Activated CD4-positive, alpha-beta T cell treated with anti-CD3 and anti-CD28 coated beads, Interleukin-2, amount 50 U/mL, for 24 hours (primary cell): ENCODE measurements at regions not wholly inside any gene's neighbourhood (a gene's known extent, or its start where the extent isn't known, plus 50 kb on each side); places are given as distances from the start of the nearest gene placed in this dataset.

ENCODE experiments used
- DNase-seq, 2 donors: peaks; one replicate each; pipeline ENCODE4 v3.0.0-alpha.2; 2020; ENCODE audit warnings: low read depth in 1 of 2, low spot score in 1 of 2

DNA sequence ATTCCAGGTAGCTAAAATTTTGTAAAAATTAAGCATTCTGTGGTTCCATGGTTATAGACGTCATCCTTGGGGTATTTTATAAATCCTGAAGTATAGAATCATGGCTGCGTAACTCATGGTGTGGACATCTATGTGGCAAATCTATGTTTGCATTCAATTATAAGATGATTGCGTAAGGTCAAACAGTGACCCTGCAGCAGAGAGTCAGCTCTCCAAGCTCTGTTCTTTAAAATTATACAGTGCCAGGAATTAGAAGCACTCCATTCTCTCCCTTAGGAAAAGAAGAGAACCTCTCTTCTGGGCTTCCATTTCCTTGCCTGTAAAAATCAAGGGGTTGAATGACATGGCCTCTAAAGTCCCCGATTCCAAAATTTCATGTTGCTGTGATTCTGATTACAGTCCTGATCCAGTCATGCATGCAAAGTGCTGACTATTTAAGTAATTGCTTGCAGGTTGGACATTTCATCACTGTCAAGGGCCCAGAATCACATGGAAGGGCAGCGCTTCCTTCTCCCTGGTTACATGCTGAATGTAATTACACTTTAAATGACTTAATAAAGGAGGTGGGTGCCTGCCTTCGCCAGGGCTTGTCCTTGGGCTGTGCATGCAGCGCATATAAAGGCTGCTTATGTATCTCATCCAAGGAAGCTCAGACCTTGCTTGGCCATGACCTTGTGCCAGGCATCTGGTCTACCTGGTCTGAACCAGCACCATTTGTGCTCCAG, 550.7 kb downstream of the TYW1 start:
- no peak for DNase-seq

DNA sequence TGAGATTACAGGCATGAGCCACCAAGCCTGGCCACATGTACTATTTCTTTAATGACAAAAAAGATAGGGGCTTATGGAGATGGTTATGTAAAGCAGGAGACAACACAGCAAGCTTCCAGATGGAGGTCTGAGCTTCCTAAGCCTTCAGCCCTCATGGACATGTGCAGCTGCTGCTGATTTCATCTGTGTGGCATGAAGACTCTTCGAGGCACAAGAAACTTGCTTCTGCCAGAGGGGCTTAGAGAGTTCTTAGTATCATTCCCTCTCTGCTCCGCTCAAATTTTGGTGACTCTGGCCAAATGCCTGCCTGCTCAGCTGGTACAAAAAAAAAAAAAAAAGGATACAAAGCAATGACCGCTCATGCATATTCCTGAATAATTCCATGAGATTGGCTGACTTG, 552.5 kb downstream of the TYW1 start:
- no peak for DNase-seq

DNA sequence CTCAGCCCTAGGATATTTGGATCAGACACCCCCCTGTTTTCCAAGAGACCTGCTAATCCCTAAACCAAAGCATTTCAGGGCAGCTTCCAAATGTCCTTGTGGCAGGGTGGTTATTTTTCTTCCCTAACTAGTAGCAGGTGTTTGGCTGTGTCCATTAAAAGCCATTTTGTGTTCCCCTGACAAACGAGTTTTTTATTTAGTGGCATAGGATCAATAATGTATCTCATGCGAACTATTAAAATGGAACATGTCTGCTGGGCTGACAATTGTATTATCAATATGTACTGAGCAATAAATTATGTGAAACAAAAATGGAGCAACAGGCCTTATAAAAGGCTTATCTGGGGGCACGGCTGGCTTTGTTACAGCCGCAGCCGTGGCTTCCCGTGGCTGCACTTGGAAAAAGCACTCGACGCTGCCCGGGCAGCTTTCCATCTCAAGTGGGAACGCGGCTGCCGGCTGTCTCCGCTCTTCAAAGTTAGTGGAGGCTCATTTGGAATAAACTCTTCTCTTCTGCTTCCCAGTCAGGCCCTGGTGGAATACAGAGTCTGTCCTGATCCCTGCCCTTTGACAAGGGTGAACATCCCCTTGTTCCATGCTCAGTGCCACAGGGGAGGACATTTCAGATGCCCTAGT, 554.3 kb downstream of the TYW1 start:
- DNase-seq = no peak

DNA sequence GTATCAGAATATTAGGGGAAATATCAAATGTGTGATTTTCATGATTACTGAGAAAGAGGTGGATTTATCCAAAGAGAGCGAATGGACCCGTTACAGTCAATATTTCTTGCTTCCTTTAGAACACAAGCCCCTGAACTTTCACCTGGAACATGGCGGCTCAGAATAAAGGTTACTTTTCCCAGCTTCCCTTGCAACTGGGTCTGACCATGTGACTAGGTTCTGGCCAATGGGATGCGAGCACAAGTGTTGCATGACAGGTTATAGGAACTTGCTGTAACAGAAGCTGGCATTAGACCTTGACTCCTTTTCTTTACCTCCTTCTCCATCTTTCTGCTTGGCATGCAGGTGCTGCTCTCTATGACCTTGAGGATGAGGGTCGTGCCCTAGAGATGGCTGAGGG, 556.1 kb downstream of the TYW1 start:
- no peak for DNase-seq

DNA sequence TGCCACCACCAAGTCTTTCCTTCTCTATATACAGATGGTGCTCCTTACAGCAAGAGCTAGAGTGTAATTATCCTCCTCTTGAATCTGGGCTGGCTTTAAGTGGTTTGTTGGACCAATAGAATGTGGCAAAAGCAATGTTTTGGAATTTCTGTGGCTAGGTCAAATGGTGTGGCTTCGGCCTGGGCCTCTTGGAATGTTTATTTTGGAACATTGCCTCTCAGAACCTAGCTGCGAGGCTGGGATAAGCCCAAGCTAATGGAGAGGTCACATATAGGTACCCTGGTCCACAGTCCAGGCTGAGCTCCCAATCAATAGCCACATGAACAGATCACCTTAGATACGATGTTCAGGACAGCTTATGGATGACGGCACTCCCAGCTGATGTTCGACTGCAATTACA, 556.7 kb downstream of the TYW1 start:
- no peak for DNase-seq

DNA sequence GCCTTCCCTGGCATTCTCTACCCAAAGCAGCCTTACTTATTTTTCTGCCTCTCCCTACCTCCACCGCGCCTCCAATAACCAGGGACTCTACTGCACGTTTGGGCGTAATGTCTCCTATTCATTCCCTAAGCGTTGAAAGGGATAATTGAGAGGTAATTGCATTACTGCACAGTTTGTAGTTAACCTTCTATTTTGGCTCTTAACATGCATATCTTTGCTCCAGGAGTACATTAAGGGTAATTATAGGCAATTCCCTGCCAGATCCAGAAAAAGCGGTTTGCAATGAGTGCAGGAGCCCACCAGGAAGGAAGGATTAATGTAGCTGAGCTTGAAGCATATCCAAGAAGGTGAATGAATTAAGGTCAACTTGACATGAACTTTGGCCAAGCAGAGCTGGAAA, 558.4 kb downstream of the TYW1 start:
- DNase-seq = no peak

DNA sequence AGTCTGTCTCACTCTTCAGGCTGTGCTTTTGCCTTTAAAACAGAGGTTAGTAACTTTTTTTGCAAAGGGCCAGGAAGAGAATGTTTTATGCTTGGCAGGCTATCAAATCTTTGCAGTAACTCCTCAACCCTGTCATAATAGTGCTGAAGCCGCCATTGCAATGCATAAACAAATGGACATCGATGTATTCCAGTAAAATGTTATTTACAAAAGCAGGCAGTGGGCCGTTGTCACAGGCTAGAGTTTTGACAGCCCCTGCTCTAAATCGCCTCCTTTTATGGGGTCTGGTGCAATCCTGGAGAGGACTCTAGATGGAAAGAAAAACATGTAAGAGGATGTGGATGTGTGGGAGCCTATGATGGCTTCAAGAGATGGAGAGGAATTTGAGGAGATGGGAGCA, 568.3 kb downstream of the TYW1 start:
- DNase-seq = no peak

DNA sequence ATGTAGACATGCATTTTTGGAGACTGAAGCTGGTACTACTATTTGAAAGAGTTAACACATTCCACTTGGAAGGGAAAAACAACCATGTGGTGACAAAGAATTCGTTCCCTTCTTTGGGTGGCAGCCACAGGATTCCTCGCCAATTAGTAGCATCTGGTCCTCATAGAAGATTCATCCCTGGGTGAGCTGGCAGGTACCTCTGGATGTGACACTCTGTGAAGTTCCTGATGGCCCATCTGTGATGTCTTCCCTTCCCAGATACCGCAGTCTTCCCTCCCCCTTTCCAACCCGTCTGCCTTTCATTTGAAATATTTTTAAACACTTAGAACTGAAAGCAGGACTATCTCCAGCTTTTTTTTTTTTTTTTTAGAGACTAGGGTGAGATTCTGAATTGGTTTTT, 569.5 kb downstream of the TYW1 start:
- DNase-seq = no peak

DNA sequence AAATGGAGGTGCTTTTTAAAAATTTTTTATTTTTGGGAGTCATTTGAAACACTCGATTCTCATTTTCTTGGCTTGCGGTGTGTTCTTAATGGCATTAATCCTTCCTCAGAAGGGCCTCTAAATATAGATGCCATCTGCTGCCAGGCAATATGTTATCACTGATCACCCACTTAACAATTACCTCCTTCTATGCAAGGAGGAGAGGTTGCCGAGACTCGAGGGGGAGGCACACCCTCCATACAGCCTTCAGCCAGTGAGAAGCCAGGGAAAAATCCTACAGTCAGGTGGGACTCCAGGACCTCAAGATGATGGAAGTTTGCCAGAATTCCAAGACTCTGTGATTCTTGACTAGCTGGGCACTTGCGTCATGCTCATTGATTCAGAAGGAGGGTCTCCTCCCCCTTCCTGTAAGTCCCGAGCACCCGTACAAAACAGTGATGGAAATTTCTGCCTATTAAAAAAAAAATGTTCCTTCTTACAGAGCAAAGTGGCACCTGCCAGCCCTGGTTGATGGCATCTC, 574.5 kb downstream of the TYW1 start:
- no peak for DNase-seq

DNA sequence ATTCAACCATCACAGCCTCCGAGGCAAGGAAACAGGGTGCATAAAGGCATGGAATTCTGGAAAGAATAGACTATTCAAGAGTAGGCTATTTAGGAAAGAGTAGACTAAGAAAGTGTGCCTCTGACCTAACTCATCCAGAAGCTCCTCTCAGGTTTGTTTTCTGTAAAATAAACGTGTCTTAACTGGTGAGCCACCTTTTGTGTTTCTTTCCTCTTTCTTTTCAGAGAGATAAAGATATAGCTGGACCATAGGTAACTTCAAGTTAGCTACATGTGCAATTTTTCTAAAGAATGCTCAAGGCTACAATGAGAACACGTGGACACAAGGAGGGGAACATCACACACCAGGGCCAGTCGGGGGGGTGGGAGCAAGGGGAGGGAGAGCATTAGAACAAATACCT, 577.0 kb downstream of the TYW1 start:
- DNase-seq = no peak

DNA sequence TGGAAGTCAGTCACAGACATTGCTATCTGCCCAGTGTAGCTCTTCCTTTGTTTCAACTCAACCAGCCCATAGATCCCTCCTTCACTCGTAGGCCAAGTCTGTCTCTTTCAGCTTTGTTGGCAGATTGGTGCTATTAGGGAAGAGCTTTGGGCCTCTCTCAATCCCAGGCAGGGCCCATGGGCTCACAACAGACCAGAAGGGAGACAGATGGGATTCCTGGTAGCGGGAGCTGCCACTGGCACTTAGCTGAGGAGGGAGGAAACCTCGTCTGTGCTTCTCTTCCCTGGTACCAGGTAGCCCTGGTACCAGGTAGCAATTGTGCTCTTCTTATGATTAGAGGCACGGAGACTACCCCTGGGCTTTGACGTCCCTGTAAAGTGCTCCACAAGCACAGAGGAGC, 592.0 kb downstream of the TYW1 start:
- no peak for DNase-seq

DNA sequence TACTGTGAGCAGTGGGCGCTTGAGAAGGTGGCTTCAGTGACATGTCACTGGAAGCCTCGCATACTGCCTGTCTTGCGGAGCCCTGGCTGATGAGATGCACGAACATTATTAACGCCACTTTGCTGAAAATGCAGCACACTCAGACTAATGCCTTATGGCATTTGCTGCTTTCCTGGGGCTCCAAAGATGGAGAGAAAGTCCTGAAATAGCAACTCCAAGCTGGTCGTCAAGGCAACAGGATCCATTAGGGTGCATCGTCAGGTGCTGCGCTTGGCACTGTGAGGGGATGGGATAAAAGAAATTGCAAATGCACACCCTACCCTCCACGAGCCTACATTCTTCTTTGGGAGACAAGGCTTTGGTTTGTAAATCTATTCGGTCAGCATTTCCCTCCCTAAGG, 592.5 kb downstream of the TYW1 start:
- DNase-seq = no peak

DNA sequence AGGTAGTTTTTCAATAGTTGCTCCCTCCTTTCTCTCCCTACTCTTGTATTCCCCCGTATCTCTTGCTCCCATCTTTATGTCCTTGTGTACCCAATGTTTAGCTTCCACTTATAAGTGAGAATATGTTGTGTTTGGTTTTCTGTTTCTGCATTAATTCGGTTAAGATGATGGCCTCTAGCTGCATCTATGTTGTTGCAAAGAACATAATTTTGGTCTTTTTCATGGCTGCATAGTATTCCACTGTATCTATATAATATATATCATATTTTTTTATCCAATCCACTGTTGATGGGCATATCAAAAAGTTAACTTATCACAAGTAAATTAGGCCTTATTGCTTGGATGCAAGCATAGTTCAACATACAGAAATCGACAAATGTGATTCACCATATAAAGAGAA, 594.0 kb downstream of the TYW1 start:
- no peak for DNase-seq

DNA sequence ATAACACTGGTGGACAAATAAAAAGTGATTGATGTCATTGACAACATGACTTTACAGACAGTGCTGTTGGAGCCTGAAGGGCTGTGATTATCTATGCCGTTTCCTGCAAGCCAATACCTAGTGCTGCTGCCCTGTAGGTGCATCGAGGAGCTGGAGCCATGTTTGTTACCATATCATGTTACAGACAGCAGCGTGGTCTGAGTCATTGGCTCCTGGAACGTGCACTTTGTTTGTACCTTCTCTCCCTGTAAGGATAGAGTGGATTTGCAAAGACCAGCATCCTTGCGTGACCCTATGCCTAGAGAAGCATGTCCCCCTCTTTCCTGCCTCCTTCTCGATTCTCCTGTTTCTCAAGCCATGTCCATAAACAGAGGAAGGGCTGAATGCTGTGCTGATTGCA, 597.2 kb downstream of the TYW1 start:
- DNase-seq = no peak

DNA sequence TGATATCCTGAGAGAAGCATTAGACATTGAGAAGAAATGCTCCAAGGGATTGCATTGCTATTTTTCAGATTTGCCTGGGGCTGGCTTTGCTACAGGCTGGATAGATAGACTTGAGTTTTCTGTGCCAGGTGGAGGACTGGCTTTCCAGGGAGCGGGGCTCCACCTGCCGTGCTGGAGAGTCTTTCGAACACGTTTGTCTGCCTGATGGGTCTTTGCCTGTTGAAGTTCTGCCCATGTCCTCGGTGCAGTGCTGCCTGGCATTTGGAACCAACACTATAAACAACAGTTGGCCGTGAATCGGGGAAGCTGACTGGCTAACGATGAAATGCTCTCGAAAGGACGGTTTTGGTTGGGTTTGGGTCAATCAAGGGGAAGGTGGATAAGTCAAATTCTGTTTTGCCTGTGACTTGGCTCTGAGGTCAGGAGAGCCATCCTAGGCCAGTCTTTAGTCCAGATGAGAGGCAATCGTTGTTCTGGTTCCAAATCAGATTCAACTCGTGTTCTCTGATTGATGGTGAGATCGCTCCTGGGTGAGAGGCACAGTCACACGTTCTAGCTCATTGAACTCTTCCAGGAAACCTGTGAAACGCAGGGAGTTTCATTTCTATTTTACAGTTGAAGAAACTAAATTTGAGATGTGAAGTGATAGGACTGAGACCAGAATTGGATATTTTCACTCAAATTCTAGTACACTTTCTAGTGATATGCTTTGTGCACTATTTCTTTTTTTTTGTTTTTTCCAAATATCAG, 599.0 kb downstream of the TYW1 start:
- no peak for DNase-seq

DNA sequence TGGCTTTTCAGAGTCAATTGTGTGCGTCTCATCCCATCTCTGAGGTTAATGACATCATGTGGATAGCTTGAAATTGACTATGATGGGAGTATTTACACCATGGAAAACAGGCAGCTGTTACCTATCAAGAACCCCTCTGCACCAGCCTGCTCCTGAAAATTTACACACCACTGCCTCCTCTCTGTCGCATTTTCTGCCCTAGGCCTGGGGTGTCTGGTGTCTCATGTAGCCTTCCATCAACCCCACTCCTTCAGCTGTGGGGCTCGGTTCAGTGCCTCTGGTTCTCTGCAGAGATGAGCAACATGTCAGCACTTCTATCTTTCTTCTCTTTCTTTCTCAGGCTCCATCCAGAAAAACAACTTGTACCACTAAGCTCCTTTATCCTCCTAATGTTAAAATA, 600.5 kb downstream of the TYW1 start:
- no peak for DNase-seq

DNA sequence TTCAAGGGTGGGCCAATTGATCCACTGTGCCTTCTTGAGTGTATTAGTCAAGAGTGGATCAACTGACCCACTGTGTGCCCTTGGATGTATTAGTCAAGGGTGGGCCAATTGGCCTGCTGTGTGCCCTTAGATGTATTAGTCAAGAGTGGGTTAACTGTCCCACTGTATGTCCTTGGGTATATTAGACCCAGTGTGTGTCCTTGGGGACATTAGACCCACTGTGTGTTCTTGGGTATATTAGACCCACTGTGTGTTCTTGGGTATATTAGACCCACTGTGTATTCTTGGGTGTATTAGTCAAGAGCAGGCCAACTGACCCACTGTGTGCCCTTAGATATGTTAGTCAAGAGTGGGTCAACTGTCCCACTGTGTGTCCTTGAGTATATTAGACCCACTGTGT, 601.8 kb downstream of the TYW1 start:
- DNase-seq = no peak

DNA sequence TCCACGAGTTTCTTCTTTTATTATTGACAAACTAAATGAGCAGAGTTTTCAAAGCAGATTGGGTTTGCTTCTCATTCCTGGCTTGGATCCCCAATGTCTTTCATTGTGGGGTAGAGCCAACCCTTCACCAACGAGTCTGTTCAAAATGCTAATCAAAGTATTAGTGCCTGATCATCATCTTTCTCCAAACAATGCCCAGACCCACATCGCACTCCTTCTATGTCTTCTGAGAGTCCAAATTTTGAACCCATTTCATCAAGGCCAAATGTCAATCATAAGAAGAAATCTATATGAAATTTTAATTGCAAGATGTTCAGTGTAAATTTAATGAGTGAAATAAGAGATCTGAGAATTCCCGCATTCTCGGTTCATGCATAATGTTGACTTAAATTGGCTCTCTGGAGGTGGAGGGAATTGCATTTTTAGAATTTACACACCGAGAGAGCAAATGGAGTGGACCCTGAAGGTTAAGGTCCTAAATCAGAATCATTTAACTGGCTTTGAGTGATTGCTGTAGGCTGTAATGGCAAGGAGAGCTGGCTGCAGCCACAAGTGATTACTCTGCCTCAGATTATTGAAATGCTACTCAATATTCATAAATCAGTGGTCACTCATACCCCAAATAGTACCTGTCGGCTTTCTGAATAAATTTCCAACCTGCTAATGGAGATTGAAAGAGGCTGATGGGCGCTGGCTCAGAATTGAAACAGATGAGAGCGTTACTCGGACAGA, 602.9 kb downstream of the TYW1 start:
- no peak for DNase-seq

DNA sequence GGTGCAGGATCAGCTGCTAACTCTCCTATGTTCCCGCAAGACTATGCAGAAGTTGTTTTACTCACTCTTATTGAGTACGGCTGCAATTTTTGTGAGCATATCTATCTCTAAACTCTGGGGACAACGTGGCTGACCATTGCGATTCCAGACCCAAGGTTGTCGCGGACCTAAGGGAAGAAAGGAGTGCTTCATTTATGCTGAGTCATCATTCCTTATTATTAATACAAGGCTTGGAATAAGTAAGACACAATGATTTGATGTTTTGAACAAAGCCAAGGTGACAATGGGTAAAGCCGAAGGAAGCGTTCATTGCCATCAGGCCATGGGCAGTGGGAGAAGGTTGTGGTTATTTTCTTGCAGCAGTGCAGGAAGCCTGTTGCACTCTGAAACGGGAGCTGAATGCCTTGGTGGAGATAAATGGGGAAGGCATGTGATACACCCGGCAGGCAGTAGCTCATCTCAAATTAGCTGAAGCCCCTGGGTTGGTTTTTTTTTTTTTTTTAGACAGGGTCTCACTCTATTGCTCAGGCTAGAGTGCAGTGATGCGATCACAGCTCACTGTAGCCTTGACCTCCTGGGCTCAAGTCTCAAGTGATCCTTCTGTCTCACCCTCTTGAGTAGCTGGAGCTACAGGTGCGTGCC, 605.7 kb downstream of the TYW1 start:
- no peak for DNase-seq

DNA sequence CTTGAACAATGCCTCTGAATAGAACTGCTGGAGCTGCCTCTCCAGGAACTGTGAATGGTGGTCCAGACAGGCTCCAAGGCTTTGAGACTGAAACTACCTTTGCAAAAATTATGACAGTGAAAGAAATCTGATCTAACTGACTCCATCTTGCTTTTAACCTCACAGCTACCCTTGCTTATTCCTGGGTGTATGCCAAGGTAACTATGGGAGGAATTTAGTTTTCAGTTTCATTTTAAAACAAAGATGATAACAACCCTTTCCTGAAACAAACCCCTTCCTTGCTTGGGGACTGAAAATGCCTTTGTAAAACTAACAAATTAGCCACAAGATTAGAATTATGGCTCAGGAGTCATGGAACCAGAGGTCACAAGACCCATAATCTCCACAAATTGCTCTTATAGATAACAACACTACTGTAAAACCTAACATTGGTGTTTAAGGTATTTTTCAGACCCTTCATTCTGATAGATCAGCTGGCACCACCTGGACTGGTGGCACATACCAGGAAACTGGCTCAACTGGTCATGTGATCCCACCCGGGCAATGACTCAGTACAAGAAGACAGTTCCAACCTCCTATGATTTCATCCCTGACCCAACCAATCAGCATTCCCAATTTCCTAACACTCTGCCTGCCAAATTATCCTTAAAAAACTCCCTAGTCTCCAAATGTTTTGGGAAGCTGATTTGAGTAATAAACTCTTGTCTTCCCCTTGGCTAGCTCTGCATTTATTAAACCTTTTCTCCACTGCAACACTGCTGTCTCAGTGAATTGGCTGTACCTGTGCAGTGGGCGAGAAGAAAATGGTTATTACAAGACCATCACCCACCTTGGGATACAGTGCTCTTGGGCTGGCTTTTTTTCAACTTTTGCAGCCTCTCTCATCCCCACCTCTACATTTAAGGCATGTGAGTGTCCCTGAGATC, 608.1 kb downstream of the TYW1 start:
- no peak for DNase-seq
